ENCODE measurements at regions not wholly inside any gene's neighbourhood (a gene's known extent, or its start where the extent isn't known, plus 50 kb on each side); places are given as distances from the start of the nearest gene placed in this dataset.

- no peak overlapping the region for H3K27ac ChIP-seq
Measured at GRCh38 chr1:73749996-73750395, 448.0 kb downstream of the LRRIQ3 start.

GRCh38 chr1:73744985-73745384 is 453.0 kb downstream of the LRRIQ3 start:
- Histone ChIP-seq H3K4me1 (ENCODE audit: control insufficient read depth in 1 of 2, low read depth in 2 of 2) (no peaks in the 10 kb centered on the region), H3K27me3 (replicated peaks; ENCODE audit: insufficient read depth) (no peaks in the 10 kb centered on the region), H3K27ac (no peak overlapping the region), H3K9me3 (peaks cover 8% of the 10 kb centered on the region), H3K4me3 (no peak overlapping the region), H3K36me3 (no peaks in the 10 kb centered on the region)
- DNase-seq (ENCODE audit: low spot score), result no peak
- TF ChIP-seq CTCF (IDR thresholded peaks at IDR 0.05), result no peak
- ATAC-seq (ENCODE audit: insufficient number of reproducible peaks, low FRiP score, low read depth), result no peak

More at GRCh38 chr1:73749996-73750395, 448.0 kb downstream of the LRRIQ3 start:
- H3K4me1 ChIP-seq (ENCODE audit: control insufficient read depth in 1 of 2, low read depth in 2 of 2), result no peaks in the 10 kb centered on the region
- DNase-seq (ENCODE audit: low spot score) (no peak), ATAC-seq (ENCODE audit: insufficient number of reproducible peaks, low FRiP score, low read depth) (no peak)
- TF ChIP-seq CTCF (IDR thresholded peaks at IDR 0.05), result no peak
- H3K9me3 ChIP-seq, result peaks cover 6% of the 10 kb centered on the region
- H3K36me3 ChIP-seq, result no peaks in the 10 kb centered on the region
- H3K27me3 ChIP-seq (replicated peaks; ENCODE audit: insufficient read depth), result no peaks in the 10 kb centered on the region
- H3K4me3 ChIP-seq, result no peak overlapping the region

- H3K9me3 ChIP-seq, result no peaks in the 10 kb centered on the region
- no peak overlapping the region for H3K4me3 ChIP-seq
- H3K27me3 ChIP-seq (replicated peaks; ENCODE audit: insufficient read depth), result no peaks in the 10 kb centered on the region
- H3K4me1 ChIP-seq (ENCODE audit: control insufficient read depth in 1 of 2, low read depth in 2 of 2), result no peaks in the 10 kb centered on the region
- ATAC-seq (ENCODE audit: insufficient number of reproducible peaks, low FRiP score, low read depth) (no peak), DNase-seq (ENCODE audit: low spot score) (no peak)
- no peak for TF ChIP-seq CTCF (IDR thresholded peaks at IDR 0.05)
- no peaks in the 10 kb centered on the region for H3K36me3 ChIP-seq
- H3K27ac ChIP-seq, result no peak overlapping the region
Measured at GRCh38 chr1:73736125-73736524, 461.9 kb downstream of the LRRIQ3 start.

- DNase-seq (ENCODE audit: low spot score) (no peak), ATAC-seq (ENCODE audit: insufficient number of reproducible peaks, low FRiP score, low read depth) (no peak)
- Histone ChIP-seq H3K36me3 (no peaks in the 10 kb centered on the region), H3K9me3 (no peaks in the 10 kb centered on the region), H3K4me3 (no peak overlapping the region), H3K27me3 (replicated peaks; ENCODE audit: insufficient read depth) (no peaks in the 10 kb centered on the region), H3K27ac (no peak overlapping the region), H3K4me1 (ENCODE audit: control insufficient read depth in 1 of 2, low read depth in 2 of 2) (no peaks in the 10 kb centered on the region)
- no peak for TF ChIP-seq CTCF (IDR thresholded peaks at IDR 0.05)
Measured at GRCh38 chr1:73727036-73727435, 470.9 kb downstream of the LRRIQ3 start.

- DNase-seq (ENCODE audit: low spot score) (no peak), ATAC-seq (ENCODE audit: insufficient number of reproducible peaks, low FRiP score, low read depth) (no peak)
- H3K27me3 ChIP-seq (replicated peaks; ENCODE audit: insufficient read depth), result no peaks in the 10 kb centered on the region
- H3K27ac ChIP-seq, result no peak overlapping the region
- TF ChIP-seq CTCF (IDR thresholded peaks at IDR 0.05), result no peak
- H3K4me1 ChIP-seq (ENCODE audit: control insufficient read depth in 1 of 2, low read depth in 2 of 2), result no peaks in the 10 kb centered on the region
- H3K9me3 ChIP-seq, result no peaks in the 10 kb centered on the region
- H3K36me3 ChIP-seq, result no peaks in the 10 kb centered on the region
- H3K4me3 ChIP-seq, result no peak overlapping the region
Measured at GRCh38 chr1:73722055-73722454, 475.9 kb downstream of the LRRIQ3 start.

Measured in thoracic aorta (tissue), 2 donors.